Vagina (tissue), 2 donors: ENCODE measurements at regions not wholly inside any gene's neighbourhood (a gene's known extent, or its start where the extent isn't known, plus 50 kb on each side); places are given as distances from the start of the nearest gene placed in this dataset.

Experiments used
- CTCF ChIP-seq, 3 experiments: fragments of 450-650 bp in 2 of 3; fragments of 200-600 bp in 1 of 3; sonication (generic) in 1 of 3; IDR thresholded peaks; one replicate each; pipeline ENCODE4 v1.5.1; 2017 to 2019; ENCODE audit warnings: antibody characterized with exemption in 3 of 3, mild to moderate bottlenecking in 2 of 3, moderate library complexity in 2 of 3
- POLR2A ChIP-seq, 2 donors: fragments of 450-650 bp; IDR thresholded peaks; one replicate each; pipeline ENCODE4 v1.6.1; 2017; ENCODE audit warnings: antibody characterized with exemption in 2 of 2, mild to moderate bottlenecking in 2 of 2, moderate library complexity in 2 of 2
- POLR2AphosphoS5 ChIP-seq, 2 donors: sonication (generic); formaldehyde crosslinking; IDR thresholded peaks; one replicate each; pipeline ENCODE4 v1.9.0; 2017; ENCODE audit warnings: antibody characterized with exemption in 2 of 2, mild to moderate bottlenecking in 2 of 2, low read depth in 1 of 2; ENCODE audit not compliant: insufficient read depth in 1 of 2

- TF ChIP-seq CTCF (IDR thresholded peaks at IDR 0.05), result no peak
- no peak for TF ChIP-seq POLR2A (IDR thresholded peaks at IDR 0.05)
- TF ChIP-seq POLR2AphosphoS5 (IDR thresholded peaks at IDR 0.05; ENCODE audit: insufficient read depth in 1 of 2, low read depth in 1 of 2), result no peak
Measured at GRCh38 chr12:89208661-89209096, 143.6 kb downstream of the DUSP6 start.
